RWPE2 (cell line): ENCODE measurements at regions not wholly inside any gene's neighbourhood (a gene's known extent, or its start where the extent isn't known, plus 50 kb on each side); places are given as distances from the start of the nearest gene placed in this dataset.
"Not testable (repeated sequence)": the region's sequence is repeated elsewhere in the genome, so short reads cannot be mapped to it uniquely, and the experiment has no call there.

Experiments
- ATAC-seq: fragments of 200-7000 bp; cut with Tn5 transposase; 3 replicates; pipeline ENCODE4 v1.9.1; 2021; ENCODE audit warnings: low read depth
- DNase-seq: peaks from one replicate; pipeline ENCODE4 v3.0.0-alpha.2; 2020; ENCODE audit warnings: low spot score
- H3K27ac ChIP-seq: fragments of 450-650 bp; 2 replicates; pipeline ENCODE4 v1.5.1; 2017; ENCODE audit warnings: mild to moderate bottlenecking; ENCODE audit not compliant: poor library complexity, severe bottlenecking
- H3K27me3 ChIP-seq: fragments of 250-450 bp; sonication (Bioruptor Pico); 2 replicates; pipeline ENCODE4 v1.5.1; 2021; ENCODE audit warnings: mild to moderate bottlenecking, moderate library complexity; ENCODE audit not compliant: insufficient read depth, poor library complexity, severe bottlenecking
- H3K36me3 ChIP-seq: fragments of 250-450 bp; sonication (Bioruptor Pico); 2 replicates; pipeline ENCODE4 v1.5.1; 2020; ENCODE audit warnings: low read depth, mild to moderate bottlenecking, moderate library complexity
- H3K4me1 ChIP-seq: fragments of 250-450 bp; sonication (Bioruptor Pico); 2 replicates; pipeline ENCODE4 v1.5.1; 2021; ENCODE audit warnings: mild to moderate bottlenecking, moderate library complexity; ENCODE audit not compliant: insufficient read depth, poor library complexity, severe bottlenecking
- H3K4me3 ChIP-seq: fragments of 250-450 bp; sonication (Bioruptor Pico); 2 replicates; pipeline ENCODE4 v1.5.1; 2021; ENCODE audit warnings: mild to moderate bottlenecking, moderate library complexity; ENCODE audit not compliant: severe bottlenecking
- H3K9me3 ChIP-seq: fragments of 250-450 bp; sonication (Bioruptor Pico); 2 replicates; pipeline ENCODE4 v1.5.1; 2021; ENCODE audit warnings: mild to moderate bottlenecking, moderate library complexity; ENCODE audit not compliant: severe bottlenecking
- CTCF ChIP-seq: fragments of 450-650 bp; IDR thresholded peaks from one replicate; pipeline ENCODE4 v1.5.1; 2017; ENCODE audit warnings: mild to moderate bottlenecking, moderate library complexity; ENCODE audit not compliant: poor library complexity, severe bottlenecking

GRCh38 chr7:153061910-153062528, 302.5 kb downstream of the ACTR3B start:
- ATAC-seq (no peak), DNase-seq (no peak)
- H3K4me1 ChIP-seq: peaks cover 14% of the 10 kb centered on the region
- TF ChIP-seq CTCF: no peak
- no peaks in the 10 kb centered on the region for H3K27me3 ChIP-seq
- H3K9me3 ChIP-seq: no peaks in the 10 kb centered on the region
- no peak overlapping the region for H3K4me3 ChIP-seq
- H3K27ac ChIP-seq: no peak overlapping the region
- no peaks in the 10 kb centered on the region for H3K36me3 ChIP-seq

- peaks cover 14% of the 10 kb centered on the region for H3K4me1 ChIP-seq
- DNase-seq: no peak
- no peaks in the 10 kb centered on the region for H3K36me3 ChIP-seq
- no peaks in the 10 kb centered on the region for H3K9me3 ChIP-seq
- H3K27me3 ChIP-seq: no peaks in the 10 kb centered on the region
- H3K4me3 ChIP-seq: no peak overlapping the region
- no peak overlapping the region for H3K27ac ChIP-seq
- TF ChIP-seq CTCF: no peak
- ATAC-seq: peak; percentile 46
These were observed 305.5 kb downstream of the ACTR3B start for GRCh38 chr7:153065051-153065450.

- no peaks in the 10 kb centered on the region for H3K27me3 ChIP-seq
- ATAC-seq (peak; percentile 84), DNase-seq (no peak)
- no peak for TF ChIP-seq CTCF
- H3K4me1 ChIP-seq: peaks cover 14% of the 10 kb centered on the region
- no peaks in the 10 kb centered on the region for H3K9me3 ChIP-seq
- H3K4me3 ChIP-seq: no peak overlapping the region
- peak overlapping the region; percentile 36 for H3K27ac ChIP-seq
- H3K36me3 ChIP-seq: no peaks in the 10 kb centered on the region
These were observed 307.2 kb downstream of the ACTR3B start for GRCh38 chr7:153066711-153067110.

GRCh38 chr7:153070141-153070540, 310.6 kb downstream of the ACTR3B start:
- H3K9me3 ChIP-seq: no peaks in the 10 kb centered on the region
- no peak overlapping the region for H3K4me3 ChIP-seq
- H3K4me1 ChIP-seq: peaks cover 7% of the 10 kb centered on the region
- no peaks in the 10 kb centered on the region for H3K36me3 ChIP-seq
- no peaks in the 10 kb centered on the region for H3K27me3 ChIP-seq
- ATAC-seq (peak; percentile 62), DNase-seq (no peak)
- TF ChIP-seq CTCF: no peak
- H3K27ac ChIP-seq: no peak overlapping the region

GRCh38 chr7:153072806-153073205, 313.3 kb downstream of the ACTR3B start:
- H3K27me3 ChIP-seq: no peaks in the 10 kb centered on the region
- no peak overlapping the region for H3K4me3 ChIP-seq
- no peaks in the 10 kb centered on the region for H3K4me1 ChIP-seq
- TF ChIP-seq CTCF: no peak
- DNase-seq: no peak
- H3K36me3 ChIP-seq: no peaks in the 10 kb centered on the region
- no peak for ATAC-seq
- no peak overlapping the region for H3K27ac ChIP-seq
- no peaks in the 10 kb centered on the region for H3K9me3 ChIP-seq

- H3K4me1 ChIP-seq, H3K27ac ChIP-seq, H3K27me3 ChIP-seq, H3K4me3 ChIP-seq, H3K36me3 ChIP-seq, DNase-seq, H3K9me3 ChIP-seq, ATAC-seq: not testable (repeated sequence)
These were observed 316.7 kb downstream of the ACTR3B start for GRCh38 chr7:153076289-153076688.
